HG03460 (cell line): ENCODE measurements at regions not wholly inside any gene's neighbourhood (a gene's known extent, or its start where the extent isn't known, plus 50 kb on each side); places are given as distances from the start of the nearest gene placed in this dataset.
"Not testable (repeated sequence)": the region's sequence is repeated elsewhere in the genome, so short reads cannot be mapped to it uniquely, and the experiment has no call there.

Source experiments
- ATAC-seq: cut with Tn5 transposase; IDR thresholded peaks from one replicate; pipeline ENCODE4 v1.9.1; 2021; ENCODE audit not compliant: unreplicated experiment

- ATAC-seq, result no peak
Measured at GRCh38 chr21:18549214-18549905, 145.8 kb upstream of the TMPRSS15 start.

GRCh38 chr21:18550361-18550760 is 146.8 kb upstream of the TMPRSS15 start:
- no peak for ATAC-seq

GRCh38 chr21:18553786-18554185 is 150.2 kb upstream of the TMPRSS15 start:
- no peak for ATAC-seq

GRCh38 chr21:18567770-18568169 is 164.2 kb upstream of the TMPRSS15 start:
- not testable (repeated sequence) for ATAC-seq

- no peak for ATAC-seq
Measured at GRCh38 chr21:18588001-18588662, 184.5 kb upstream of the TMPRSS15 start.

- ATAC-seq, result no peak
Measured at GRCh38 chr21:18601146-18601545, 197.6 kb upstream of the TMPRSS15 start.

- ATAC-seq, result no peak
Measured at GRCh38 chr21:18602711-18603110, 199.1 kb upstream of the TMPRSS15 start.

GRCh38 chr21:18603261-18603660 is 199.7 kb upstream of the TMPRSS15 start:
- no peak for ATAC-seq

GRCh38 chr21:18603980-18604379 is 200.4 kb upstream of the TMPRSS15 start:
- no peak for ATAC-seq

GRCh38 chr21:18608226-18608625 is 204.6 kb upstream of the TMPRSS15 start:
- ATAC-seq, result no peak

- ATAC-seq, result no peak
Measured at GRCh38 chr21:18614303-18614702, 210.7 kb upstream of the TMPRSS15 start.

- ATAC-seq, result no peak
Measured at GRCh38 chr21:18617291-18617690, 213.7 kb upstream of the TMPRSS15 start.

- no peak for ATAC-seq
Measured at GRCh38 chr21:18620436-18620835, 216.9 kb upstream of the TMPRSS15 start.

- ATAC-seq, result no peak
Measured at GRCh38 chr21:18622383-18622782, 218.8 kb upstream of the TMPRSS15 start.

GRCh38 chr21:18630446-18630845 is 226.9 kb upstream of the TMPRSS15 start:
- ATAC-seq, result no peak

GRCh38 chr21:18636897-18637296 is 233.3 kb upstream of the TMPRSS15 start:
- ATAC-seq, result no peak

- peak; percentile 87 for ATAC-seq
Measured at GRCh38 chr21:18646116-18646515, 242.5 kb upstream of the TMPRSS15 start.

GRCh38 chr21:18655931-18656330 is 252.3 kb upstream of the TMPRSS15 start:
- ATAC-seq, result no peak

GRCh38 chr21:18661842-18662241 is 258.3 kb upstream of the TMPRSS15 start:
- no peak for ATAC-seq

GRCh38 chr21:18663663-18664062 is 260.1 kb upstream of the TMPRSS15 start:
- ATAC-seq, result no peak

GRCh38 chr21:18666725-18667124 is 263.1 kb upstream of the TMPRSS15 start:
- no peak for ATAC-seq

GRCh38 chr21:18673789-18674188 is 270.2 kb upstream of the TMPRSS15 start:
- ATAC-seq, result no peak

GRCh38 chr21:18677632-18678031 is 274.0 kb upstream of the TMPRSS15 start:
- no peak for ATAC-seq
